H1 (cell line): ENCODE measurements at regions not wholly inside any gene's neighbourhood (a gene's known extent, or its start where the extent isn't known, plus 50 kb on each side); places are given as distances from the start of the nearest gene placed in this dataset.

Experiments used
- CTCF ChIA-PET: fragments of 300-600 bp; sonication (Branson Sonifier 250); formaldehyde crosslinking; loops from one replicate; lab custom pipeline; 2021; ENCODE audit not compliant: partially characterized antibody; lab: Charles Lee
- POLR2A ChIA-PET: fragments of 300-600 bp; sonication (Branson Sonifier 250); formaldehyde crosslinking; loops from one replicate; lab custom pipeline; 2021; ENCODE audit warnings: inconsistent platforms; ENCODE audit not compliant: partially characterized antibody; lab: Charles Lee
- DNase-seq, 2 experiments: peaks; one replicate each; pipeline versions ENCODE4 v3.0.0 to v3.0.0-alpha.2; 2010 to 2022; ENCODE audit warnings: low spot score in 2 of 2, low read depth in 1 of 2, mixed read lengths in 1 of 2
- FAIRE-seq: peaks from 2 replicates; lab custom pipeline; 2011; peaks lifted over from hg19 to GRCh38; lab: Jason Lieb, UNC
- H2AFZ ChIP-seq: 2 replicates; pipeline ENCODE4 v1.8.1; 2012; ENCODE audit warnings: low read length, inconsistent platforms
- H2AK5ac ChIP-seq: 2 replicates; pipeline ENCODE4 v1.6.1; 2013; ENCODE audit warnings: low read depth, low read length
- H2BK120ac ChIP-seq: replicated peaks from 2 replicates; pipeline ENCODE3; 2013; ENCODE audit warnings: low read depth, low read length, inconsistent platforms
- H2BK12ac ChIP-seq: 2 replicates; pipeline ENCODE4 v1.6.1; 2013; ENCODE audit warnings: low read depth, low read length
- H2BK15ac ChIP-seq: 2 replicates; pipeline ENCODE4 v1.6.1; 2013; ENCODE audit warnings: low read length
- H2BK20ac ChIP-seq: 2 replicates; pipeline ENCODE4 v1.6.1; 2013; ENCODE audit warnings: low read length
- H2BK5ac ChIP-seq: 2 replicates; pipeline ENCODE4 v1.6.1; 2013; ENCODE audit warnings: low read depth, low read length
- H3K14ac ChIP-seq: 2 replicates; pipeline ENCODE4 v1.6.1; 2013; ENCODE audit warnings: inconsistent platforms; ENCODE audit not compliant: insufficient read length
- H3K18ac ChIP-seq: 2 replicates; pipeline ENCODE4 v1.6.1; 2013; ENCODE audit warnings: low read length; ENCODE audit errors: extremely low read depth
- H3K23ac ChIP-seq: 2 replicates; pipeline ENCODE4 v1.6.1; 2013; ENCODE audit warnings: inconsistent platforms; ENCODE audit not compliant: insufficient read length
- H3K23me2 ChIP-seq: 2 replicates; pipeline ENCODE4 v1.6.1; 2013; ENCODE audit warnings: low read depth, low read length
- H3K27ac ChIP-seq: 2 replicates; pipeline ENCODE4 v1.6.1; 2011; ENCODE audit warnings: low read depth, low read length, inconsistent platforms
- H3K27me3 ChIP-seq, 4 experiments: replicated peaks in 1 of 4; 1 replicate in 1 of 4; 2 replicates in 3 of 4; pipeline versions ENCODE4 v1.6.1 to v1.8.1; 2011 to 2013; ENCODE audit warnings: low read length in 3 of 4, mild to moderate bottlenecking in 3 of 4, inconsistent platforms in 2 of 4, mixed read lengths in 2 of 4, moderate library complexity in 1 of 4; ENCODE audit not compliant: control insufficient read depth in 3 of 4, insufficient read depth in 3 of 4; ENCODE audit errors: extremely low read depth in 1 of 4
- H3K36me3 ChIP-seq, 4 experiments: 2 replicates each; pipeline versions ENCODE4 v1.6.1 to v1.8.1; 2011 to 2013; ENCODE audit warnings: mild to moderate bottlenecking in 4 of 4, low read length in 3 of 4, moderate library complexity in 2 of 4, control low read depth in 1 of 4, inconsistent platforms in 1 of 4; ENCODE audit not compliant: insufficient read depth in 4 of 4, control insufficient read depth in 2 of 4
- H3K4ac ChIP-seq: replicated peaks from 2 replicates; pipeline ENCODE3; 2013; ENCODE audit warnings: low read length, low read depth, mixed read lengths, inconsistent platforms; ENCODE audit not compliant: insufficient read length
- H3K4me1 ChIP-seq, 4 experiments: replicated peaks in 1 of 4; 1 replicate in 1 of 4; 2 replicates in 3 of 4; pipeline versions ENCODE4 v1.6.1 to v1.8.1; 2011 to 2013; ENCODE audit warnings: low read length in 3 of 4, inconsistent platforms in 2 of 4, mixed read lengths in 1 of 4; ENCODE audit not compliant: insufficient read depth in 4 of 4, control insufficient read depth in 3 of 4
- H3K4me2 ChIP-seq, 2 experiments: 2 replicates each; pipeline versions ENCODE4 v1.6.1 to v1.8.1; 2011 to 2013; ENCODE audit warnings: low read depth in 2 of 2, low read length in 2 of 2, control low read depth in 1 of 2, inconsistent platforms in 1 of 2, mild to moderate bottlenecking in 1 of 2; ENCODE audit not compliant: insufficient read depth in 1 of 2
- H3K4me3 ChIP-seq, 4 experiments: fragments of 200-600, 300-600 bp in 1 of 4; sonication (generic), shearing (Covaris generic), sonication (Bioruptor Twin) in 1 of 4; 2 replicates each; pipeline versions ENCODE4 v1.5.1 to v1.8.1; 2011 to 2016; ENCODE audit warnings: low read length in 4 of 4, low read depth in 3 of 4, control low read depth in 2 of 4, inconsistent platforms in 2 of 4, mild to moderate bottlenecking in 2 of 4, mixed read lengths in 1 of 4, moderate library complexity in 1 of 4; ENCODE audit not compliant: insufficient read depth in 2 of 4; ENCODE audit errors: extremely low read depth in 1 of 4
- H3K56ac ChIP-seq: replicated peaks from 2 replicates; pipeline ENCODE3; 2013; ENCODE audit warnings: low read depth, mild to moderate bottlenecking, mixed read lengths, low read length, inconsistent platforms; ENCODE audit not compliant: insufficient read length
- H3K79me1 ChIP-seq: 2 replicates; pipeline ENCODE4 v1.6.1; 2013; ENCODE audit warnings: low read depth, low read length, control low read depth
- H3K79me2 ChIP-seq, 2 experiments: 2 replicates each; pipeline versions ENCODE4 v1.6.1 to v1.8.1; 2012 to 2013; ENCODE audit warnings: low read length in 2 of 2, mild to moderate bottlenecking in 2 of 2, inconsistent platforms in 1 of 2; ENCODE audit not compliant: insufficient read depth in 2 of 2, control insufficient read depth in 1 of 2
- H3K9ac ChIP-seq, 4 experiments: replicated peaks in 1 of 4; 1 replicate in 1 of 4; 2 replicates in 3 of 4; pipeline versions ENCODE4 v1.6.1 to v1.8.1; 2011 to 2013; ENCODE audit warnings: low read depth in 3 of 4, low read length in 3 of 4, control low read depth in 2 of 4, mild to moderate bottlenecking in 2 of 4, moderate library complexity in 2 of 4, inconsistent platforms in 1 of 4; ENCODE audit errors: extremely low read depth in 1 of 4
- H3K9me3 ChIP-seq, 2 experiments: 2 replicates each; pipeline versions ENCODE4 v1.6.1 to v1.8.1; 2012 to 2013; ENCODE audit warnings: mild to moderate bottlenecking in 2 of 2, moderate library complexity in 2 of 2, control low read depth in 1 of 2, inconsistent platforms in 1 of 2, low read depth in 1 of 2, low read length in 1 of 2, mixed read lengths in 1 of 2; ENCODE audit not compliant: insufficient read depth in 2 of 2
- H4K20me1 ChIP-seq, 2 experiments: replicated peaks in 1 of 2; 2 replicates each; pipeline versions ENCODE3 to v1.8.1; 2011 to 2013; ENCODE audit warnings: inconsistent platforms in 2 of 2, low read length in 2 of 2, mild to moderate bottlenecking in 1 of 2; ENCODE audit not compliant: insufficient read depth in 2 of 2, control insufficient read depth in 1 of 2
- H4K5ac ChIP-seq: 2 replicates; pipeline ENCODE4 v1.6.1; 2013; ENCODE audit warnings: low read length, low read depth, mixed read lengths, inconsistent platforms; ENCODE audit not compliant: insufficient read length
- H4K8ac ChIP-seq: 2 replicates; pipeline ENCODE4 v1.8.0; 2013; ENCODE audit warnings: mild to moderate bottlenecking, moderate library complexity, low read length, inconsistent platforms; ENCODE audit not compliant: insufficient read depth; ENCODE audit errors: extremely low read depth
- H4K91ac ChIP-seq: replicated peaks from 2 replicates; pipeline ENCODE3; 2013; ENCODE audit warnings: low read length, mixed read lengths, inconsistent platforms; ENCODE audit not compliant: insufficient read length
- CHD2 ChIP-seq: IDR thresholded peaks from 2 replicates; pipeline ENCODE4 v1.6.1; 2012; ENCODE audit warnings: low read length, improper control_type of control experiment
- CTBP2 ChIP-seq: IDR thresholded peaks from 2 replicates; pipeline ENCODE4 v1.7.0; 2011; ENCODE audit warnings: borderline replicate concordance, mild to moderate bottlenecking, moderate library complexity, mixed read lengths, low read length; ENCODE audit not compliant: insufficient read depth, insufficient read length
- E2F6 ChIP-seq: IDR thresholded peaks from 2 replicates; pipeline ENCODE4 v1.6.1; 2012; ENCODE audit warnings: inconsistent platforms
- EP300 ChIP-seq, 2 experiments: IDR thresholded peaks; 1 replicate in 1 of 2; 2 replicates in 1 of 2; pipeline ENCODE4 v1.6.1; 2011 to 2012; ENCODE audit warnings: low read depth in 2 of 2, low read length in 2 of 2, mild to moderate bottlenecking in 2 of 2, borderline replicate concordance in 1 of 2, inconsistent platforms in 1 of 2, moderate library complexity in 1 of 2
- HDAC6 ChIP-seq: IDR thresholded peaks from one replicate; pipeline ENCODE4 v1.7.1; 2012; ENCODE audit warnings: low read depth, mild to moderate bottlenecking, inconsistent platforms, low read length, moderate library complexity
- KDM5A ChIP-seq: fragments of 200-600 bp; IDR thresholded peaks from 2 replicates; pipeline ENCODE4 v1.7.1; 2012; ENCODE audit warnings: mild to moderate bottlenecking, low read length, inconsistent platforms, mixed read lengths
- PHF8 ChIP-seq: fragments of 200-600 bp; sonication (generic); conservative IDR thresholded peaks from 2 replicates; pipeline ENCODE4 v1.7.1; 2012; ENCODE audit warnings: low read depth, mild to moderate bottlenecking, inconsistent platforms, low read length, moderate library complexity
- POLR2A ChIP-seq, 2 experiments: IDR thresholded peaks; 1 replicate in 1 of 2; 2 replicates in 1 of 2; pipeline ENCODE4 v1.6.1; 2011; ENCODE audit warnings: low read depth in 2 of 2, low read length in 2 of 2, mild to moderate bottlenecking in 2 of 2; ENCODE audit errors: control extremely low read depth in 1 of 2
- RFX5 ChIP-seq: IDR thresholded peaks from 2 replicates; pipeline ENCODE4 v1.6.1; 2011; ENCODE audit warnings: low read depth, low read length, improper control_type of control experiment, borderline replicate concordance
- RXRA ChIP-seq: IDR thresholded peaks from 2 replicates; pipeline ENCODE4 v1.6.1; 2011; ENCODE audit warnings: low read depth, mild to moderate bottlenecking, low read length, moderate library complexity; ENCODE audit not compliant: insufficient read depth
- SP2 ChIP-seq: IDR thresholded peaks from 2 replicates; pipeline ENCODE4 v1.6.1; 2012; ENCODE audit warnings: mild to moderate bottlenecking, low read length, inconsistent platforms
- SUZ12 ChIP-seq: fragments of 200-600 bp; sonication (generic); IDR thresholded peaks from 2 replicates; pipeline ENCODE4 v1.6.1; 2012; ENCODE audit warnings: mild to moderate bottlenecking, inconsistent platforms, low read length, moderate library complexity, mixed read lengths
- TBP ChIP-seq: IDR thresholded peaks from 2 replicates; pipeline ENCODE4 v1.6.1; 2011; ENCODE audit warnings: low read depth, low read length, improper control_type of control experiment
- YY1 ChIP-seq: IDR thresholded peaks from 2 replicates; pipeline ENCODE4 v1.6.1; 2011; ENCODE audit warnings: low read depth, mild to moderate bottlenecking, low read length
- WGBS, 2 experiments: shearing (Covaris generic) in 1 of 2; methylation state at CpG; one replicate each; pipeline versions ENCODE4 v1.1.6 to v1.1.7; 2013 to 2015; ENCODE audit warnings: low lambda C conversion rate in 2 of 2, mixed read lengths in 2 of 2, inconsistent platforms in 1 of 2, low coverage in 1 of 2, missing lambda C conversion rate in 1 of 2; ENCODE audit not compliant: insufficient replicate concordance in 2 of 2, insufficient coverage in 1 of 2, insufficient read length in 1 of 2; ENCODE audit errors: extremely low coverage in 1 of 2, missing lambda C conversion rate in 1 of 2; 5-methylcytosine and 5-hydroxymethylcytosine counted together

DNA sequence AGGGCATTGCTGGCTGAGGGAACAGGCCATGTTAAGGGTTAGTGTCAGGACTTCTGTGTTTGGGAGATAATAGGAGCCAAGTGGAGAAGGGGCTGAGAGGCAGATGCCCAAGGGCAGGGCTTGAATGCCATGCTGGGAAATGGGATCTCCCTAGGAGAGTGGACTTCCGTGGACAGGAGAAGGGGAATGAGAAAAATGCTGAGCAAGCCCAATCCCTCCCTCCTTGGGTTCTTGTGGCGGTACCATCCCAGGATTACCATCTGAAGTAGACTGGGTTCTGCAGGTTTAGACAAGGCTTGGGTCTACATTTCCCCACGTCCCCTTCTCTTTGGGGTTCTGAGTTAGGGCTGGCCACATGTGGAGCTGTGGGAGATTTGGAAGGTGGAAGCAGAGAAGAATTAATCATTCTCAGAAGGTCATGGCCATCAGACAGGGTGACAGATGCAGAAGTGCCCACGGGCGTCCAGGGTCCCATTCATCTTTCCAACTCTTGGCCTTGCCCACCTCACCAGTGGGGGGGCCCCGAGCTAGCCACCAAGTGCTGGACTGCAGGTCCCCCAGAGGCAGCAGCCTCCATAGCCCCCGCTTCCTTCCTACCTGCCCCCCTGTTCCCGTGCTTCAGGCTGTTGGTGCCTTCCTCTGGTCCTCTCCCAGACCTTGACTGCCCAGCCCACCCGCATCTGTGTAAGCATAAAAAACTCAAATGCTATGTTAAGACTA is 354.8 kb downstream of the RPS24 start:
- H4K5ac ChIP-seq: no peak overlapping the region
- no peaks in the 10 kb centered on the region for H3K36me3 ChIP-seq
- no peak overlapping the region for H3K14ac ChIP-seq
- H4K20me1 ChIP-seq: no peaks in the 10 kb centered on the region
- DNase-seq (no peak), FAIRE-seq (no peak)
- 83% methylated on average over 9 of the region's 9 CpGs; no CpG with 5 or more reads in 1 of the 2 experiments for WGBS, 2 experiments
- H2BK12ac ChIP-seq: no peak overlapping the region
- H3K56ac ChIP-seq: no peak overlapping the region
- H2BK5ac ChIP-seq: no peak overlapping the region
- H3K4me2 ChIP-seq: no peak overlapping the region
- no peak overlapping the region for H3K4me3 ChIP-seq
- no peak overlapping the region for H2BK20ac ChIP-seq
- no peaks in the 10 kb centered on the region; a peak in 1 of 4 replicates for H3K79me2 ChIP-seq
- no peaks in the 10 kb centered on the region for H3K27me3 ChIP-seq
- H3K9me3 ChIP-seq: no peaks in the 10 kb centered on the region
- ChIA-PET POLR2A (no interaction called here), CTCF (no interaction called here)
- no peak overlapping the region for H2AK5ac ChIP-seq
- no peaks in the 10 kb centered on the region; the same call in 1 of the 2 replicates for H3K23me2 ChIP-seq
- H2BK120ac ChIP-seq: no peak overlapping the region
- H4K91ac ChIP-seq: no peak overlapping the region
- no peak overlapping the region for H2AFZ ChIP-seq
- no peak overlapping the region for H3K9ac ChIP-seq
- no peak overlapping the region for H3K18ac ChIP-seq
- H4K8ac ChIP-seq: no peak overlapping the region
- peaks cover 0 to 3% (median 0%) of the 10 kb centered on the region in 4 experiments; a peak in 1 of 7 replicates for H3K4me1 ChIP-seq
- H3K79me1 ChIP-seq: no peaks in the 10 kb centered on the region
- no peak overlapping the region for H3K4ac ChIP-seq
- no peak overlapping the region for H3K23ac ChIP-seq
- H2BK15ac ChIP-seq: no peak overlapping the region
- H3K27ac ChIP-seq: no peak overlapping the region
- TF ChIP-seq POLR2A (IDR thresholded peaks at IDR 0.05; ENCODE audit: control extremely low read depth in 1 of 2, low read depth in 2 of 2, low read length in 2 of 2): no peak
- no peak for TF ChIP-seq CTBP2
- TF ChIP-seq EP300 (IDR thresholded peaks at IDR 0.05; ENCODE audit: borderline replicate concordance in 1 of 2, low read depth in 2 of 2, low read length in 2 of 2): no peak
- TF ChIP-seq CHD2: no peak
- no peak for TF ChIP-seq RFX5
- TF ChIP-seq SUZ12: no peak
- TF ChIP-seq SP2: no peak
- no peak for TF ChIP-seq YY1
- TF ChIP-seq PHF8: no peak
- no peak for TF ChIP-seq RXRA
- TF ChIP-seq TBP: no peak
- no peak for TF ChIP-seq KDM5A
- no peak for TF ChIP-seq E2F6
- no peak for TF ChIP-seq HDAC6
